ENCODE measurements at regions not wholly inside any gene's neighbourhood (a gene's known extent, or its start where the extent isn't known, plus 50 kb on each side); places are given as distances from the start of the nearest gene placed in this dataset.

- no peak for TF ChIP-seq CTCF (IDR thresholded peaks at IDR 0.05; ENCODE audit: low read depth, low read length)
- TF ChIP-seq POLR2A (IDR thresholded peaks at IDR 0.05; ENCODE audit: extremely low read depth, insufficient read length) = no peak
- TF ChIP-seq MYC (IDR thresholded peaks at IDR 0.05; ENCODE audit: low read depth, low read length) = no peak
Measured at GRCh38 chr12:65662590-65662989, 161.7 kb upstream of the HMGA2 start.
